ENCODE measurements at regions not wholly inside any gene's neighbourhood (a gene's known extent, or its start where the extent isn't known, plus 50 kb on each side); places are given as distances from the start of the nearest gene placed in this dataset.

DNA sequence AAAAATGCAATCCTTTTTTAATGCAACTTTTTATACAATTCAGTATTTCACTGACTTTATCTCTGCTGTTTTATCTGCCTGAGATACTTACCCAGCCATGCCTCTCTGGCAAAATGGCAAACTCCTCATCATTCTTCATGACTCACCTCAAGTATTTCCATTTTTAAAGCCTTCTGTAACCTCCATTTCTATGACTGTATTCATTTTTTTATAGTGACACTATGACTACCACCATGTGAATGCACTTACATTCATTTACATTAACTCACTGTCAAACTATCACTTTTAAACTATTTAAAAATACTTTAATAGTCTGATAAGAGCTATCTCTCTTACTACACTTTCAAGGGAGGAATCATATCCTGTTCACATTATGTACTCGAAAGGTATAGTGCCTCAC lies 99.4 kb upstream of the SCN7A start:
- no peak for DNase-seq
- 85 to 97% (median 94%) methylated on average over 1 of the region's 1 CpG for WGBS, 3 donors
- intact Hi-C loops (cut with DNase I) = no loop called here
- no peak overlapping the region for H3K27ac ChIP-seq
- no peaks in the 10 kb centered on the region for H3K9me3 ChIP-seq
- H3K4me1 ChIP-seq = no peaks in the 10 kb centered on the region
- H3K36me3 ChIP-seq (ENCODE audit: insufficient read depth in 1 of 2, low read depth in 1 of 2) = no peaks in the 10 kb centered on the region
- TF ChIP-seq, protein P1, sequence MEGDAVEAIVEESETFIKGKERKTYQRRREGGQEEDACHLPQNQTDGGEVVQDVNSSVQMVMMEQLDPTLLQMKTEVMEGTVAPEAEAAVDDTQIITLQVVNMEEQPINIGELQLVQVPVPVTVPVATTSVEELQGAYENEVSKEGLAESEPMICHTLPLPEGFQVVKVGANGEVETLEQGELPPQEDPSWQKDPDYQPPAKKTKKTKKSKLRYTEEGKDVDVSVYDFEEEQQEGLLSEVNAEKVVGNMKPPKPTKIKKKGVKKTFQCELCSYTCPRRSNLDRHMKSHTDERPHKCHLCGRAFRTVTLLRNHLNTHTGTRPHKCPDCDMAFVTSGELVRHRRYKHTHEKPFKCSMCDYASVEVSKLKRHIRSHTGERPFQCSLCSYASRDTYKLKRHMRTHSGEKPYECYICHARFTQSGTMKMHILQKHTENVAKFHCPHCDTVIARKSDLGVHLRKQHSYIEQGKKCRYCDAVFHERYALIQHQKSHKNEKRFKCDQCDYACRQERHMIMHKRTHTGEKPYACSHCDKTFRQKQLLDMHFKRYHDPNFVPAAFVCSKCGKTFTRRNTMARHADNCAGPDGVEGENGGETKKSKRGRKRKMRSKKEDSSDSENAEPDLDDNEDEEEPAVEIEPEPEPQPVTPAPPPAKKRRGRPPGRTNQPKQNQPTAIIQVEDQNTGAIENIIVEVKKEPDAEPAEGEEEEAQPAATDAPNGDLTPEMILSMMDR (IDR thresholded peaks at IDR 0.05) = no peak
- no peak for ATAC-seq
- no peak overlapping the region for H3K4me3 ChIP-seq
- no peaks in the 10 kb centered on the region for H3K27me3 ChIP-seq (ENCODE audit: insufficient read depth in 3 of 3, low read length in 2 of 3)

DNA sequence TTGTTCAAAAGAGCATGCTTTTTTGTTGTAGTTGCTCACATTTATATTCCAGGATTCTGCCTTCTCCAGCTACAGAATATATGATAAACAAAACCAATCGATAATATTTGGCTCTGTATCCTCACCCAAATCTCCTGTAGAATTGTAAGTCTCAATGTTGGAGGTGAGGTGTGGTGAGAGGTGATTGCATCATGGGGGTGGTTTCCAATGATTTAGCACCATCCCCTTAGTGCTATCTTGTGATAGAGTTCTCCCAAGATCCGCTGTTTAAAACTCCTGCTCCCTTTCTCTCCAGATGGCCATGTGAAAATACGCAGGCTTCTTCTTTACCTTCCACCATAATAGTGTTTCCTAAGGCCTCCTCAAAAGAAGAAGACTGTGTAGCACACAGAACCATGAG lies 98.7 kb upstream of the SCN7A start:
- no peak for DNase-seq
- 92 to 96% (median 94%) methylated on average over 3 of the region's 3 CpGs for WGBS, 3 donors
- Histone ChIP-seq H3K27ac (no peak overlapping the region), H3K27me3 (ENCODE audit: insufficient read depth in 3 of 3, low read length in 2 of 3) (no peaks in the 10 kb centered on the region), H3K4me3 (no peak overlapping the region), H3K36me3 (ENCODE audit: insufficient read depth in 1 of 2, low read depth in 1 of 2) (no peaks in the 10 kb centered on the region), H3K4me1 (no peaks in the 10 kb centered on the region), H3K9me3 (no peaks in the 10 kb centered on the region)
- TF ChIP-seq, protein P1 (IDR thresholded peaks at IDR 0.05) = no peak
- intact Hi-C loops (cut with DNase I) = no loop called here
- ATAC-seq = no peak

DNA sequence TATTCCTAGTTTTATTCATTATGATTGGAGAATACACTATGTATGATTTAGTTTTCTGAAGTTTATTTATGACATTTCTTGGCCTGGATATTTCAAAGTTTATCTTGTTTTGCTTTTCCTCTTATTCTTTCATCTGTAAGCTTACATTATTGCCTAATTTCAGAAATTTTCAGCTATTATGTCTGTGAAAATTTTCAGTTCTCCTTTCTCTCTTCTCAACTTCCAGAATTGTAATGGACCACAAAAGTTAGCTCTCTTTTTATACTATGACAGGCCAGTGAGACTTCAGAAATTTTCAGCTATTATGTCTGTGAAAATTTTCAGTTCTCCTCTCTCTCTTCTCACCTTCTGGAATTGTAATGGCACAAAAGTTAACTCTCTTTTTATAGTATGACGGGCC lies 97.2 kb upstream of the SCN7A start:
- Histone ChIP-seq H3K36me3 (ENCODE audit: insufficient read depth in 1 of 2, low read depth in 1 of 2) (no peaks in the 10 kb centered on the region), H3K27me3 (ENCODE audit: insufficient read depth in 3 of 3, low read length in 2 of 3) (no peaks in the 10 kb centered on the region), H3K27ac (no peak overlapping the region), H3K4me1 (no peaks in the 10 kb centered on the region), H3K4me3 (no peak overlapping the region), H3K9me3 (no peaks in the 10 kb centered on the region)
- ATAC-seq (no peak), DNase-seq (no peak)
- TF ChIP-seq, protein P1 (IDR thresholded peaks at IDR 0.05) = no peak
- WGBS, 3 donors = 0% methylated on average over 1 of the region's 1 CpG
- intact Hi-C loops (cut with DNase I) = no loop called here

DNA sequence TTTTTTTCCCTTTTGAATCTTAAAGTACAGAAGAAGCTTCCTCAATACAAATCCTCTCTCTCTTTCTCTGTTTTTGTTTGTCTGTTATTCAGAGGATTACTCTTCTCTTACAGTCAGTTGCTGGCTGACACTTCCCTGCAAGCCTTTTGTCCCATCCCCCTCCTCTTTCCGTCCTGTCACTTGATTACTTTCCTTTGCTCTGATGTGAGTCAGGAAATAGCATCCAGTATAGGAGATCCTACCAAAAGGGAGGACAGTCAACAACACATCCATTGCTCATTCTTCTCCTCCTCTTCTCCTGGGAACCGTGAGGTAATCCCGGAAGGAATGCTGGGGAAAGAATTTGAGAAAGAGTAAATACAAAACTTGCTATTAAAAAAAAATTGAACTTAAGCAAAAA lies 79.3 kb upstream of the SCN7A start:
- DNase-seq (no peak), ATAC-seq (no peak)
- Histone ChIP-seq H3K4me1 (no peaks in the 10 kb centered on the region), H3K4me3 (no peak overlapping the region), H3K27ac (no peak overlapping the region), H3K9me3 (no peaks in the 10 kb centered on the region), H3K36me3 (ENCODE audit: insufficient read depth in 1 of 2, low read depth in 1 of 2) (no peaks in the 10 kb centered on the region), H3K27me3 (ENCODE audit: insufficient read depth in 3 of 3, low read length in 2 of 3) (no peaks in the 10 kb centered on the region)
- TF ChIP-seq, protein P1 (IDR thresholded peaks at IDR 0.05) = no peak
- intact Hi-C loops (cut with DNase I) = no loop called here
- WGBS, 3 donors = 8 to 30% (median 21%) methylated on average over 3 of the region's 3 CpGs

DNA sequence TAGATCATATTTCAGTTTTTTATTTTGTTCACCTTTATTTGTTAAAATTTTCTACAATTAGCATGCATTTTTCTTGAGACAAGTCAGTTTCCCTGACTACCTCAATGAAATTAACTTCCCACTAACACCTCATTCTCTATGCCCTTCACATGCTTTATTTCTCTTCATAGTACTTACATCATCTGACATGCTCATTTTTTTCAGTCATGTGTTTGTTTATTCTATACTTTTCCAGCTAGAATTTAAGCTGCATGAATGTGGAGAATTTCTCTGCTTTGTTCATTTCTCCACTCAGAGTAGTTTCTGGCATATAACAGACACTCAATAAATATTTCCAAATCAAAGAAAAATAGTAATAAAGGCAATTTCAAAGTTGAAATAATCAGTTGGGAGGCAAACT lies 78.9 kb upstream of the SCN7A start:
- DNase-seq (no peak), ATAC-seq (no peak)
- Histone ChIP-seq H3K27me3 (ENCODE audit: insufficient read depth in 3 of 3, low read length in 2 of 3) (no peaks in the 10 kb centered on the region), H3K4me3 (no peak overlapping the region), H3K36me3 (ENCODE audit: insufficient read depth in 1 of 2, low read depth in 1 of 2) (no peaks in the 10 kb centered on the region), H3K9me3 (no peaks in the 10 kb centered on the region), H3K4me1 (no peaks in the 10 kb centered on the region), H3K27ac (no peak overlapping the region)
- intact Hi-C loops (cut with DNase I) = no loop called here
- TF ChIP-seq, protein P1 (IDR thresholded peaks at IDR 0.05) = no peak
